ENCODE measurements at regions not wholly inside any gene's neighbourhood (a gene's known extent, or its start where the extent isn't known, plus 50 kb on each side); places are given as distances from the start of the nearest gene placed in this dataset.

DNA sequence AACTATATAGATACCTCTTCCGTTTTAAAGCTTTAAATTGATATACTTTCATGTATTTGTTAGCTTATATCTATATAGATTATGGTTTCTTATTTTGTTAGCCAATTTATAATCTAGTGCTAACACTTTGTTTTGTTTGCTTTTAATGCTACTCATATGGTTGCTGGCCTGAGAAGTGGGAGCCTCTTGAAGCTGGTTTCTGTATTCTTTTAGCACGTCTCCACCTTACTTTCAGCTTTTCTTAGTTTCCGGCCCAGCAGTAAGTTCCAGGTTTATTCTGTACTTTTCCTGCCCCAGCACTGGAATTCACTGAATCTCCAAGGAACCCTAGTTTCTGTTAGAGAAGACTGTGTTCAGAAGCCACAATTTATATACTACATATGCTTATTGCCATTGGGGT is 458.9 kb downstream of the PRR16 start:
- no peaks in the 10 kb centered on the region for H4K20me1 ChIP-seq (ENCODE audit: insufficient read depth)
- no peak for TF ChIP-seq CBX3 (IDR thresholded peaks at IDR 0.05; ENCODE audit: low read depth)
- no peak for TF ChIP-seq RAD21 (IDR thresholded peaks at IDR 0.05; ENCODE audit: low read depth)
- TF ChIP-seq TCF7L2 (IDR thresholded peaks at IDR 0.05; ENCODE audit: borderline replicate concordance, extremely low read depth, insufficient read depth, insufficient read length): no peak
- TF ChIP-seq, protein P1, sequence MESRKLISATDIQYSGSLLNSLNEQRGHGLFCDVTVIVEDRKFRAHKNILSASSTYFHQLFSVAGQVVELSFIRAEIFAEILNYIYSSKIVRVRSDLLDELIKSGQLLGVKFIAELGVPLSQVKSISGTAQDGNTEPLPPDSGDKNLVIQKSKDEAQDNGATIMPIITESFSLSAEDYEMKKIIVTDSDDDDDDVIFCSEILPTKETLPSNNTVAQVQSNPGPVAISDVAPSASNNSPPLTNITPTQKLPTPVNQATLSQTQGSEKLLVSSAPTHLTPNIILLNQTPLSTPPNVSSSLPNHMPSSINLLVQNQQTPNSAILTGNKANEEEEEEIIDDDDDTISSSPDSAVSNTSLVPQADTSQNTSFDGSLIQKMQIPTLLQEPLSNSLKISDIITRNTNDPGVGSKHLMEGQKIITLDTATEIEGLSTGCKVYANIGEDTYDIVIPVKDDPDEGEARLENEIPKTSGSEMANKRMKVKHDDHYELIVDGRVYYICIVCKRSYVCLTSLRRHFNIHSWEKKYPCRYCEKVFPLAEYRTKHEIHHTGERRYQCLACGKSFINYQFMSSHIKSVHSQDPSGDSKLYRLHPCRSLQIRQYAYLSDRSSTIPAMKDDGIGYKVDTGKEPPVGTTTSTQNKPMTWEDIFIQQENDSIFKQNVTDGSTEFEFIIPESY (IDR thresholded peaks at IDR 0.05; ENCODE audit: extremely low read depth, insufficient replicate concordance, low read length): no peak
- no peak for TF ChIP-seq SIN3A (IDR thresholded peaks at IDR 0.05; ENCODE audit: low read depth)
- TF ChIP-seq FOSL1 (IDR thresholded peaks at IDR 0.05; ENCODE audit: low read depth): no peak
- TF ChIP-seq, protein P2, sequence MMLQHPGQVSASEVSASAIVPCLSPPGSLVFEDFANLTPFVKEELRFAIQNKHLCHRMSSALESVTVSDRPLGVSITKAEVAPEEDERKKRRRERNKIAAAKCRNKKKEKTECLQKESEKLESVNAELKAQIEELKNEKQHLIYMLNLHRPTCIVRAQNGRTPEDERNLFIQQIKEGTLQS (IDR thresholded peaks at IDR 0.05): no peak
- TF ChIP-seq, protein P3, sequence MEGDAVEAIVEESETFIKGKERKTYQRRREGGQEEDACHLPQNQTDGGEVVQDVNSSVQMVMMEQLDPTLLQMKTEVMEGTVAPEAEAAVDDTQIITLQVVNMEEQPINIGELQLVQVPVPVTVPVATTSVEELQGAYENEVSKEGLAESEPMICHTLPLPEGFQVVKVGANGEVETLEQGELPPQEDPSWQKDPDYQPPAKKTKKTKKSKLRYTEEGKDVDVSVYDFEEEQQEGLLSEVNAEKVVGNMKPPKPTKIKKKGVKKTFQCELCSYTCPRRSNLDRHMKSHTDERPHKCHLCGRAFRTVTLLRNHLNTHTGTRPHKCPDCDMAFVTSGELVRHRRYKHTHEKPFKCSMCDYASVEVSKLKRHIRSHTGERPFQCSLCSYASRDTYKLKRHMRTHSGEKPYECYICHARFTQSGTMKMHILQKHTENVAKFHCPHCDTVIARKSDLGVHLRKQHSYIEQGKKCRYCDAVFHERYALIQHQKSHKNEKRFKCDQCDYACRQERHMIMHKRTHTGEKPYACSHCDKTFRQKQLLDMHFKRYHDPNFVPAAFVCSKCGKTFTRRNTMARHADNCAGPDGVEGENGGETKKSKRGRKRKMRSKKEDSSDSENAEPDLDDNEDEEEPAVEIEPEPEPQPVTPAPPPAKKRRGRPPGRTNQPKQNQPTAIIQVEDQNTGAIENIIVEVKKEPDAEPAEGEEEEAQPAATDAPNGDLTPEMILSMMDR (IDR thresholded peaks at IDR 0.05 in 2 of 3, conservative IDR thresholded peaks at IDR 0.05 in 1 of 3; ENCODE audit: borderline replicate concordance in 1 of 3, insufficient read depth in 1 of 3, low read depth in 2 of 3, low read length in 2 of 3): no peak
- no peak for TF ChIP-seq ELF1 (IDR thresholded peaks at IDR 0.05; ENCODE audit: borderline replicate concordance, low read depth)
- no peak for TF ChIP-seq ZNF274 (IDR thresholded peaks at IDR 0.05; ENCODE audit: low read depth, low read length)
- ChIA-PET CTCF (no interaction called here), RAD21 (ENCODE audit: low non-redundant PET in 1 of 2, low total read pairs in 2 of 2, uncharacterized antibody in 2 of 2, unreplicated experiment in 2 of 2) (no interaction called here), POLR2A (no interaction called here)
- no peak for ATAC-seq
- no peaks in the 10 kb centered on the region for H3K27me3 ChIP-seq (ENCODE audit: insufficient read depth, low read length)
- no peak overlapping the region for H2AFZ ChIP-seq (ENCODE audit: low read depth, low read length, poor library complexity, severe bottlenecking)
- H3K9me3 ChIP-seq (ENCODE audit: control insufficient read depth in 1 of 2, insufficient read depth in 1 of 2, low read depth in 1 of 2, low read length in 2 of 2): no peaks in the 10 kb centered on the region
- H3K79me2 ChIP-seq (ENCODE audit: insufficient read depth, low read length): no peaks in the 10 kb centered on the region
- H3K4me2 ChIP-seq (ENCODE audit: low read length): no peak overlapping the region
- BruUV-seq (replicated peaks): no TSS peak
- H3K9ac ChIP-seq (ENCODE audit: low read length): no peak overlapping the region
- no peak overlapping the region for H3K4me3 ChIP-seq (replicated peaks in 1 of 2; ENCODE audit: low read depth in 1 of 2, low read length in 2 of 2)
- no peaks in the 10 kb centered on the region for H3K36me3 ChIP-seq (ENCODE audit: control insufficient read depth in 1 of 2, insufficient read depth in 2 of 2, low read length in 2 of 2)
- intact Hi-C loops (cut with micrococcal nuclease): no loop called here
- DNase-seq (ENCODE audit: low read depth, low spot score): no peak
- H3K27ac ChIP-seq (ENCODE audit: low read depth, low read length): no peak overlapping the region
- no peaks in the 10 kb centered on the region; the same call in 1 of the 2 replicates for H3K9me2 ChIP-seq (ENCODE audit: insufficient read depth)
- H3K4me1 ChIP-seq (ENCODE audit: control insufficient read depth in 1 of 2, insufficient read depth in 2 of 2, low read length in 2 of 2): no peaks in the 10 kb centered on the region

Measured in HCT116 (cell line).